Kidney (tissue), 13 donors: ENCODE measurements at regions not wholly inside any gene's neighbourhood (a gene's known extent, or its start where the extent isn't known, plus 50 kb on each side); places are given as distances from the start of the nearest gene placed in this dataset.
"Not testable (repeated sequence)": the region's sequence is repeated elsewhere in the genome, so short reads cannot be mapped to it uniquely, and the experiment has no call there.

Experiments used
- DNase-seq, 5 donors: peaks; one replicate each; pipeline ENCODE4 v3.0.0-alpha.2; 2013 to 2020
- FAIRE-seq: peaks from 2 replicates; lab custom pipeline; 2012; peaks lifted over from hg19 to GRCh38; lab: Jason Lieb, UNC
- H3K27ac ChIP-seq, 2 donors: one replicate each; pipeline ENCODE4 v1.7.0; 2013; ENCODE audit warnings: low read depth in 2 of 2, low read length in 2 of 2, inconsistent platforms in 1 of 2
- H3K27me3 ChIP-seq: one replicate; pipeline ENCODE4 v1.7.1; 2013; ENCODE audit warnings: low read length, inconsistent platforms; ENCODE audit not compliant: control insufficient read depth, insufficient read depth
- H3K36me3 ChIP-seq, 3 donors: one replicate each; pipeline versions ENCODE4 v1.7.0 to v1.7.1; 2013; ENCODE audit warnings: low read length in 3 of 3, control low read depth in 1 of 3, inconsistent platforms in 1 of 3; ENCODE audit not compliant: insufficient read depth in 3 of 3, control insufficient read depth in 2 of 3
- H3K4me1 ChIP-seq, 3 donors: one replicate each; pipeline versions ENCODE4 v1.7.0 to v1.7.1; 2013; ENCODE audit warnings: low read length in 3 of 3, inconsistent platforms in 1 of 3, low read depth in 1 of 3; ENCODE audit not compliant: control insufficient read depth in 2 of 3, insufficient read depth in 2 of 3
- H3K4me3 ChIP-seq, 3 donors: one replicate each; pipeline versions ENCODE4 v1.7.0 to v1.8.1; 2013; ENCODE audit warnings: low read length in 3 of 3, control low read depth in 1 of 3, inconsistent platforms in 1 of 3
- H3K9ac ChIP-seq, 3 donors: one replicate each; pipeline versions ENCODE4 v1.7.0 to v1.7.1; 2013; ENCODE audit warnings: low read length in 3 of 3, control low read depth in 1 of 3, inconsistent platforms in 1 of 3
- H3K9me3 ChIP-seq, 3 donors: one replicate each; pipeline versions ENCODE4 v1.7.0 to v1.7.1; 2013; ENCODE audit warnings: low read length in 3 of 3, control low read depth in 1 of 3, inconsistent platforms in 1 of 3; ENCODE audit not compliant: control insufficient read depth in 2 of 3, insufficient read depth in 1 of 3
- CTCF ChIP-seq: IDR thresholded peaks from 3 replicates; pipeline ENCODE4 v1.5.1; 2012; ENCODE audit warnings: mild to moderate bottlenecking, moderate library complexity, borderline replicate concordance; ENCODE audit not compliant: insufficient read depth; ENCODE audit errors: extremely low read depth
- intact Hi-C: fragments of 100-400 bp; cut with DNase I; formaldehyde crosslinking; loops from one replicate; pipeline ENCODE4 v1.11.1; 2022
- donor health status: control.
- donor health status: control.
- donor health status: control.
- donor health status: control.
- donor health status: control.
- donor health status: DM: yes; HTN: yes; CAD: no.
- donor health status: Normal renal cell carcinoma (clear cell type).

GRCh38 chr3:110984456-110985250 is 87.0 kb upstream of the NECTIN3 start:
- DNase-seq, result no peak
- Histone ChIP-seq H3K9ac (no peak overlapping the region), H3K27me3 (no peaks in the 10 kb centered on the region), H3K36me3 (no peaks in the 10 kb centered on the region), H3K27ac (no peak overlapping the region), H3K4me1 (no peaks in the 10 kb centered on the region), H3K9me3 (no peaks in the 10 kb centered on the region), H3K4me3 (no peak overlapping the region)
- FAIRE-seq, result no peak
- TF ChIP-seq CTCF, result no peak
- intact Hi-C loops, result no loop called here

DNA sequence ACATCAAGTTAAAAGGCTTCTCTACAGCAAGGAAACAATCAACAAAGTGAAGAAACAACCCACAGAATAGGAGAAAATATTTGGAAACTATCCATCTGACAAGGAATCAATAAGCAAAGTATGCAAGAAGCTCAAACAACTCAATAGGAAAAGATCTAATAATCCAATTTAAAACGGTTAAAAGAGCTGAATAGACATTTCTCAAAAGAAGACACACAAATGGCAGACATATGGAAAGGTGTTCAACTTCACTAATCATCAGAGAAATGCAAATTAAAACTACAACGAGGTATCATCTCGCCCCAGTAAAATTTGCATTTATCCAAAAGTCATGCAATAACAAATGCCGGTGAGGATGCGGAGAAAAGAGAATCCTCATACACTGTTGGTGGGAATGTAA is 82.2 kb upstream of the NECTIN3 start:
- FAIRE-seq (no peak), DNase-seq (no peak)
- Histone ChIP-seq H3K4me1 (no peaks in the 10 kb centered on the region), H3K27me3 (no peaks in the 10 kb centered on the region), H3K36me3 (no peaks in the 10 kb centered on the region), H3K4me3 (no peak overlapping the region), H3K27ac (no peak overlapping the region), H3K9ac (no peak overlapping the region), H3K9me3 (no peaks in the 10 kb centered on the region)
- intact Hi-C loops, result no loop called here
- TF ChIP-seq CTCF, result no peak

- no peak for FAIRE-seq
- Histone ChIP-seq H3K4me3 (no peak overlapping the region), H3K9me3 (no peaks in the 10 kb centered on the region), H3K9ac (no peak overlapping the region), H3K27me3 (no peaks in the 10 kb centered on the region), H3K27ac (no peak overlapping the region), H3K36me3 (no peaks in the 10 kb centered on the region), H3K4me1 (no peaks in the 10 kb centered on the region)
- DNase-seq, result peak in 2 of 5 donors; percentile 7 to 20
- intact Hi-C loops, result no loop called here
- no peak for TF ChIP-seq CTCF
Measured at GRCh38 chr3:110995461-110996231, 76.0 kb upstream of the NECTIN3 start.

DNA sequence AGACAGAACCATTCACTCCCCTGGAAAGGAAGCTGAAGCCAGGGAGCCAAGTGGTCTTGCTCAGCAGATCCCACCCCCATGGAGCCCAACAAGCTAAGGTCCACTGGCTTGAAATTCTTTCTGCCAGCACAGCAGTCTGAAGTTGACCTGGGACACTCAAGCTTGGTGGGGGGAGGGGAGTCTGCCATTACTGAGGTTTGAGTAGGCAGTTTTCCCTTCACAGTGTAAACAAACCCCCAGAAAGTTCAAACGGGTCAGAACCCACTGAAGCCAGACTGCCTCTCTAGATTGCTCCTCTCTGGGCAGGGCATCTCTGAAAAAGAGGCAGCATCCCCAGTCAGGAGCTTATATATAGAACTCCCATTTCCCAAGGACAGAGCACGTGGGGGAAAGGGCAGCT is 72.8 kb upstream of the NECTIN3 start:
- H3K27me3 ChIP-seq, intact Hi-C loops, H3K36me3 ChIP-seq, H3K4me1 ChIP-seq, FAIRE-seq, H3K9me3 ChIP-seq, H3K27ac ChIP-seq, H3K9ac ChIP-seq, H3K4me3 ChIP-seq: not testable (repeated sequence)
- peak in 4 of 5 donors; percentile 55 to 73 (median 64) for DNase-seq

DNA sequence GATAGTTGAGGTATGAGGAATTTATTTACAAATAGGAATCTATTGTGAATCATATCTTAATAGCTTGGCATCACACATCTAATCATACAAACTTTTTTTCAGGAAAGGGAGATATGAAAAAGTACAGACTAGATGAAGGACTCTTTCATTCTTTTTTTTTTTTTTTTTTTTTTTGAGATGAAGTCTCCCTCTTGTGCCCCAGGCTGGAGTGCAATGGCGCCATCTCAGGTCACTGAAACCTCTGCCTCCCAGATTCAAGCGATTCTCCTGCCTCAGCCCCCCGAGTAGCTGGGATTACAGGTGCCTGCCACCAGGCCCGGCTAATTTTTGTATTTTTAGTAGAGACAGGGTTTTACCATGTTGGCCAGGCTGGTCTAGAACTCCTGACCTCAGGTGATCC is 65.1 kb upstream of the NECTIN3 start:
- H3K27ac ChIP-seq, H3K27me3 ChIP-seq, intact Hi-C loops, FAIRE-seq, H3K4me1 ChIP-seq, H3K4me3 ChIP-seq, H3K36me3 ChIP-seq, H3K9ac ChIP-seq, H3K9me3 ChIP-seq, DNase-seq: not testable (repeated sequence)
